ENCODE measurements at regions not wholly inside any gene's neighbourhood (a gene's known extent, or its start where the extent isn't known, plus 50 kb on each side); places are given as distances from the start of the nearest gene placed in this dataset.
"Not testable (repeated sequence)": the region's sequence is repeated elsewhere in the genome, so short reads cannot be mapped to it uniquely, and the experiment has no call there.

GRCh38 chr4:71212216-71212615 is 126.6 kb upstream of the SLC4A4 start:
- no peak for DNase-seq

DNA sequence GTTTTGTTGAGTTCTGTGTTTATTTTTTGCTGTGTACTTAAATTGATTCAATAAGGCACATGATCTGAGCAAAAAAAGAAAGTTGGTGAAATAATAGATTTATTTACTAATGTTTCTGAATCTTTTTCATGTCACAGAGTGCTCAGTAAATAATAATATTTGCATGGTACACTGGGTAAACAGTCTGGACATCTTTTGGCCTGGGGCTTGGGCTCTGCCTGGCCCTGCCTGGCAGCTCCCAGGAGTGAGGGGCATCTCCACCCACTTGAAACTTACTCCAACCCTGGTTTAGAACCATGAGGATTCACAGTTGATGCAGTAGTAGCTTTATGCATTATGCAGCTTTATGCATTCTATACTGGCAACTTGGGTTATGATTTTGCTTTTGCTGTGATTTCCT is 124.2 kb upstream of the SLC4A4 start:
- no peak for DNase-seq

DNA sequence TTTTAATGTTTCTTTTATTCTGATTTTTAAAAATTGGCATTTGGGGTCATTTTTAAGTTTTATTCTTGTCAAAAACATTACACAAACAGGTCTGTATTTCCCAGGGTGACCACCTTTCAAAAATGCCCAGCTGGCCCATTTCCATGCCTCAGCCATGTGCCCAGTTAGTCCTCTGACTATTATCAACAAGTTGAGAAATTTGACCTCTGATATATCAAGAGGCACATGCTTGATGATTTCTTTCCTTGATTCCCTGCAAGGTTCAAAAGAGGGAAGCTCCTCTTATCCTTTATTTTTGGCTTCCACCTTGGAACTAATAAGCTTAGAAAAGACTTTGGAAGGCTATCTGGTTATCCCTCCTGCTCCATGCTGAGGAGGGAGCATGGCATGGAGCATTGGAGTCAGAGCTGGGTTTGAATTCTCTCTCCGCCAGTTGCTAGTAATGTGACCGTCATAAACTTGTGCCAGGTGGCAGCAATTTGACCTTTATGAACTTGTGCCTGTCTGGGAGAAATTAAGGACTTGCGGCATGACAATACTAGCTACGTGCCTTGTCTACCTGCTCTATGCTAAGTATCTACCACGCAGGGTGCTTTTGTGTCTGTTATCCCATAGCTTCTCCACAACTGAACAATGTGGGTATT is 122.4 kb upstream of the SLC4A4 start:
- no peak for DNase-seq

- no peak for DNase-seq
These were observed 121.1 kb upstream of the SLC4A4 start for GRCh38 chr4:71217688-71218087.

DNA sequence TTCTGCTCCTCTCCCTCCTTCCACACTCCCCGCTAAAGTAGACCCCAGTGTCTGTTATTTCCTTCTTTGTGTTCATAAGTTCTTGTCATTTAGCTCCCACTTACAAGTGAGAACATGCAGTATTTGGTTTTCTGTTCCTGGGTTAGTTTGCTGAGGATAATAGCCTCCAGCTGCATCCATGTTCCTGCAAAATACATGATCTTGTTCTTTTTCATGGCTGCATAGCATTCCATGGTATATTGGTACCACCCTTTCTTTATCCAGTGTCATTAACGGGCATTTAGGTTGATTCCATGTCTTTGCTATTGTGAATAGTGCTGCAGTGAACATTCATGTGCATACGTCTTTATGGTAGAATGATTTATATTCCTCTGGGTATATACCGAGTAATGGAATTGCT is 118.0 kb upstream of the SLC4A4 start:
- DNase-seq = not testable (repeated sequence)

DNA sequence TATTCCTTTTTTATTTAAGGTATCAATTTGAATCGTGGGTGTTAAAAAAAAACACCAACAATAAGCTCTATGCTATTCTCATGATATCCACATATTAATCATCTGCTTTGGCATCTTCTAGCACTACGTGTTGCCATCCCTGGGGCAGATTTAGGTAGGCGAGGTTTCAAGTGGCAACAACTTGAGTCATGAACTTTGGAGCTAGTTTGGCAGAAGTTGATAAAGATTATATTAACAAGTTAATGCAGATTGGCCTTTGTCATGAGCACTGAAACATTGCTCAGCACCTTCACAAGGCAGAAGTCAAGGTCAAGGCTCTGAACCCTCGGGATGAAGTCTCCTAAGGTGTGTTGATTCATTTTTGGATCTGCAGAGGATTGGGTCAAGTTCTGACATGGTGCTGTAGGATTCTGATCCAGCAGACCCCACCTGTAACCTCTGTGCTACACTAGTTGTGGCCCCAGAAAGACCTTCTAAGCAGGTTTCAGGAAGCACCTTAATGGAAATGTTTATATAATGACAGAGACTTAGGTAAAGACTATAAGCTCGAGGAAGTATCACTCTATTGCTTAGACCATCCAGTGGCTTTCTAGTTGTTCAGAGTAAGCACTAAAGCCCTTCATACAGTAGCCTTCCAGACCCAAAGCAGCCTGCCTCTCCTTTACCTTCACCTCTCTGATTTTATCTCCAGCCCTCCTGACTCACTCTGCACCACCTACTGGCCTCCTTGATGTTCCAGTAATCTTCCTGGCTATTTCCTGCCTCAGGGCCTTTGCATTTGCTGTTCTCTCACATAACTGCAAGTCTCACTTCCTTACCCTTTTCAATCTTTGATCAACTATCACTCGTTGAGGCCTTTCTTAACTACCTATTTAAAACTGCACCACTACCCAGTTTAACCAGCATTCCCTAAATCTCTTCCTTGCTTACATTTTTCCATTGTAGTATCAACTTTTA is 117.0 kb upstream of the SLC4A4 start:
- no peak for DNase-seq

GRCh38 chr4:71222661-71223060 is 116.2 kb upstream of the SLC4A4 start:
- DNase-seq = no peak

DNA sequence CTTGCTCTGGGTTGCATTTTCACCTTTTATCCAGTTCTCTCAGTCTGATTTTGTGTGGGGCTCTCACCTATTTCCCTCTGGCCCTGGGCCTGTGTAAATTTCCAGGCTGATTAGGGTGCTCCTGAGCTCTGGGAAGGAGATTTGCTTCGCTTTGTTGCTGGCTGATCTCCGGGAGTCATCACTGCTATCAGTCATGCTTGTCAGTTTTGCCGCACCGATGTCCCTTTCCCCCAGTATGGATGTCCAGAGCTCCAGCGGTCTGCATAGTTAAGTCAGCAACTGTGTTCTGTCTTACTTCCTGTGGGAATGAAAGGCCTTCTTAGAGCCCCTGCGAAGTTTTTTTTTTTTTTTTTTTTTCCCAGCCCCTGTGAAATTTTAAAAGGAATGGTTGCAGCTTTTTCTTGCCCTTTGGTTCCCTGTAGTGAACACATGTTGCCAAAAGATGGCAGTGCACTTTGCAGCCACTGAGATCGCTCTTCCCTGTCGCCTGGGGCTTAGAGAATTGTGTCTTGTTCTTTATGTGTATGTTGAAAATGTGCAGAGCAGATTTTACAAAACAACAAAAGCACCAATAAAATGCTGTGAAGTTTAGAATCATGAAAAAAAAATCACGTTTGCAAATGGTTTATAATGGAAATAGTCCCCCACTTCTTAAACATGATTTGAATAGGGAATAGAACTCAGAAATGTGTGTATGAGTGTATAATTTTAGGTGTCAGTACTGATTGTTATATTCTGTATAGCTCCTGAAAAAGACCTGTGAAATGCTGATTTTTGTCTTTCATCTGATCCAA is 109.1 kb upstream of the SLC4A4 start:
- no peak for DNase-seq

GRCh38 chr4:71230271-71231128 is 108.3 kb upstream of the SLC4A4 start:
- DNase-seq = no peak

DNA sequence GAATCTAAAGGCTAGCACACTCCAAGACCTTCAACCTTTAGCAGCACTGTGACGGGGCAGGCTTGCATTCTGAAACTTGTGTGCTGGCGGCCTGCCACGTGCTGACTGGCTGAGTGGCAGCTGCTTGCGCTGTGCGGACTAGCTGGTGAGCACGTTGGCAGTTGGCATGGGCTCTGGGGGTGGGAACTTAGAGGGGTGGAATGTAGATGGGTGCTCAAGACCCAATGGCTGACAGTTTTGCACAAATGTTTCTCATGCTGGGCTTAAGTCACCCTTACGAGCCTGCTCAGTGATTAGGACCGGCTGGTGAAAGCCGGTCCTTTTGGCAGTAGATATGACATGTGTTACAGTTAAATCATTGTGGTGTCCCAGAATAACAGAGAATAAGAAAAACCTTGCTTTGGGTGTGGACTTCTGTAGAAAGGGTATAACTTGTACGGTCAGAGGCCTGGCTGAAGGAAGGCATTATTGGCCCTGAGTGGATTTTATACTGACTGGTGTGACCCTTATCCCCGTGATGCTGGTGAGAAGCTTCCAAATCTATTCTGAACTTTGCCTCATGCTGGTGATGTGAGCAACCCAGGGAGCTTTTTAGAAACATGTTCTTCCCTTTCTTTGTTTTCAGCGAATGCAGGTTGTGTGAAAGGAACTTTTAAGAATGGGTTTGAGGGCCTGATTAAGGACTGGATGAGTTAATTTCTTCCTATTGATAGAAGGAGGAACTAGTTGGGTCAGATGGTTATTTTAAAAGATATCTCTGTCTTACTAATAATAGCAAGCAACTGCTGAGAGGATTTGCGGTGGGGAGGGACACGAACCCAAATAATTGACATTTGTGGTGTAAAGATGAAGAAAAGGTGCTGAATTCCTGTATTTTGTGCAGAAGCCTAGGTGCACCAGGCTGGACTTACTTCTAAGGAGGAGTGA is 107.4 kb upstream of the SLC4A4 start:
- DNase-seq = no peak

DNA sequence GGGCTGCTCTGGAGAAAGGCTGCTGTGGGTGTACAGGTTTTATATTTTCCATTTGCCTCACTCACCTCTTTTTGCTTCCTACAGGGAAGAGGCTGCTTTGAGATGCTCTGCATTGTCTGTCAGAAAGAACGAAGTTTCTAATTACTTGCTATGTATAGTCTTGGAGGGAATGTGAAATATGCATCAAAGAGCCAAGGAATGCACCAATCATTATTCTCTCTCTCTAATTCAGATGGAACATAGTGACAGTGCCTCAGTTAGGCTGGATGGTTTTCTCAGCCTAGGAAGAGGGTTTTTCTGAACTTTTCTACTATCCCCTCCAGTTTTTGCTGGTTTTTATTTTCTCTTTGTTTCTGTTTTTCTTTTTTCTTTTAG is 106.8 kb upstream of the SLC4A4 start:
- no peak for DNase-seq

DNA sequence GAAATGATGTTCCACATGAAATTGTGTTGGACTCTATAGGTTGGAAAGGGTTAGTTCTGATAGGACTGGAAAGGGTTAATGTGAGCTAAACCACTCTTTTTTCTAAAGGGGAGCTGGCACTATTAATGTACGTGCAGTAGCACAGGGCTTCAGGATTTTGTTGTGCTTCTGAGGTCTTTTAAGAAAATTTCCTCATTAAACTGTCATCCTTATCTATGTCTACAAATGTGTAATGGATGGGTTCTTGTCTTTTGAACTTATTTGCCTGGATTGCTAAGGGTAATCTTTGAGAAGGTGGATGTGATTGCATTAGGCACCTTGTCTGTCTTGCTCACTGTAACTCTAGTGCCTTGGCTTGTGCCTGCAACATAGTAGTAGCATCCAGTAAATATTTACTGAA is 106.0 kb upstream of the SLC4A4 start:
- no peak for DNase-seq

GRCh38 chr4:71235311-71236201 is 103.3 kb upstream of the SLC4A4 start:
- DNase-seq = no peak

DNA sequence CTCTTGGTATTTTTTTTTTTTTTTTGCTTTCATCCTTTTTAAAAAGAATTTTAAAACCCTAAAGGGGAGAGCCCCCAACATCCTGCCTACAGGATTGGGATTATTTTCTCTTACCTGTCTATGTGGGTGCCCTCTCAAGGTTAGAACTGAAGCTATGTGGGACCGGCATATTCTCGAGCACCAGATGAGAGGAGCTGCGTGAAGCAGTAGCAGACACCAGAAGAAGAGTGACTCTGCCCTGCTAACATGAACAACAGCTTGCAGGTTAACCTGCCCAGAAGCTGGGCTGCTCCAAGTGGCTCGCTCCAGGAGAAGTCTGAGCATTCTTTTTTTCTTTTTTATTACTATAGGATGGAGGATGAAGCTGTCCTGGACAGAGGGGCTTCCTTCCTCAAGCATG is 102.6 kb upstream of the SLC4A4 start:
- no peak for DNase-seq

GRCh38 chr4:71237641-71238040 is 101.2 kb upstream of the SLC4A4 start:
- DNase-seq = no peak

- no peak for DNase-seq
These were observed 99.5 kb upstream of the SLC4A4 start for GRCh38 chr4:71239365-71239764.

GRCh38 chr4:71240094-71240493 is 98.7 kb upstream of the SLC4A4 start:
- no peak for DNase-seq

GRCh38 chr4:71241501-71242288 is 97.1 kb upstream of the SLC4A4 start:
- DNase-seq = no peak

GRCh38 chr4:71243091-71243833 is 95.6 kb upstream of the SLC4A4 start:
- DNase-seq = no peak

Measured in activated effector memory CD4-positive, alpha-beta T cell treated with anti-CD3 and anti-CD28 coated beads, Interleukin-2, amount 50 U/mL, for 16 hours (primary cell).